GM21786 (cell line): ENCODE measurements at regions not wholly inside any gene's neighbourhood (a gene's known extent, or its start where the extent isn't known, plus 50 kb on each side); places are given as distances from the start of the nearest gene placed in this dataset.

Experiments used
- ATAC-seq: cut with Tn5 transposase; IDR thresholded peaks from one replicate; pipeline ENCODE4 v1.9.1; 2021; ENCODE audit not compliant: unreplicated experiment

GRCh38 chr16:64829678-64830077 lies 292.2 kb downstream of the CDH11 start:
- no peak for ATAC-seq

GRCh38 chr16:64826374-64826773 lies 295.5 kb downstream of the CDH11 start:
- no peak for ATAC-seq

- no peak for ATAC-seq
Observed at GRCh38 chr16:64823481-64824075, 298.3 kb downstream of the CDH11 start.

GRCh38 chr16:64809876-64810629 lies 311.8 kb downstream of the CDH11 start:
- no peak for ATAC-seq

- ATAC-seq = no peak
Observed at GRCh38 chr16:64808474-64808873, 313.4 kb downstream of the CDH11 start.

- no peak for ATAC-seq
Observed at GRCh38 chr16:64791756-64792155, 330.1 kb downstream of the CDH11 start.

GRCh38 chr16:64784635-64785034 lies 337.2 kb downstream of the CDH11 start:
- no peak for ATAC-seq

- ATAC-seq = no peak
Observed at GRCh38 chr16:64782484-64782883, 339.4 kb downstream of the CDH11 start.

- no peak for ATAC-seq
Observed at GRCh38 chr16:64780445-64780844, 341.4 kb downstream of the CDH11 start.

- no peak for ATAC-seq
Observed at GRCh38 chr16:64778777-64779176, 343.1 kb downstream of the CDH11 start.

GRCh38 chr16:64773638-64774037 lies 348.2 kb downstream of the CDH11 start:
- ATAC-seq = no peak

GRCh38 chr16:64773184-64773583 lies 348.7 kb downstream of the CDH11 start:
- ATAC-seq = no peak

GRCh38 chr16:64771273-64771672 lies 350.6 kb downstream of the CDH11 start:
- no peak for ATAC-seq

- no peak for ATAC-seq
Observed at GRCh38 chr16:64762211-64762610, 359.7 kb downstream of the CDH11 start.

GRCh38 chr16:64754279-64754678 lies 367.6 kb downstream of the CDH11 start:
- no peak for ATAC-seq

GRCh38 chr16:64751906-64752305 lies 370.0 kb downstream of the CDH11 start:
- no peak for ATAC-seq

- ATAC-seq = no peak
Observed at GRCh38 chr16:64749346-64749745, 372.5 kb downstream of the CDH11 start.

- ATAC-seq = no peak
Observed at GRCh38 chr16:64745258-64745930, 376.5 kb downstream of the CDH11 start.

- no peak for ATAC-seq
Observed at GRCh38 chr16:64742455-64743223, 379.2 kb downstream of the CDH11 start.

- no peak for ATAC-seq
Observed at GRCh38 chr16:64740261-64740660, 381.6 kb downstream of the CDH11 start.

- ATAC-seq = no peak
Observed at GRCh38 chr16:64738321-64738960, 383.4 kb downstream of the CDH11 start.
